ENCODE measurements at regions not wholly inside any gene's neighbourhood (a gene's known extent, or its start where the extent isn't known, plus 50 kb on each side); places are given as distances from the start of the nearest gene placed in this dataset.
"Not testable (repeated sequence)": the region's sequence is repeated elsewhere in the genome, so short reads cannot be mapped to it uniquely, and the experiment has no call there.

DNA sequence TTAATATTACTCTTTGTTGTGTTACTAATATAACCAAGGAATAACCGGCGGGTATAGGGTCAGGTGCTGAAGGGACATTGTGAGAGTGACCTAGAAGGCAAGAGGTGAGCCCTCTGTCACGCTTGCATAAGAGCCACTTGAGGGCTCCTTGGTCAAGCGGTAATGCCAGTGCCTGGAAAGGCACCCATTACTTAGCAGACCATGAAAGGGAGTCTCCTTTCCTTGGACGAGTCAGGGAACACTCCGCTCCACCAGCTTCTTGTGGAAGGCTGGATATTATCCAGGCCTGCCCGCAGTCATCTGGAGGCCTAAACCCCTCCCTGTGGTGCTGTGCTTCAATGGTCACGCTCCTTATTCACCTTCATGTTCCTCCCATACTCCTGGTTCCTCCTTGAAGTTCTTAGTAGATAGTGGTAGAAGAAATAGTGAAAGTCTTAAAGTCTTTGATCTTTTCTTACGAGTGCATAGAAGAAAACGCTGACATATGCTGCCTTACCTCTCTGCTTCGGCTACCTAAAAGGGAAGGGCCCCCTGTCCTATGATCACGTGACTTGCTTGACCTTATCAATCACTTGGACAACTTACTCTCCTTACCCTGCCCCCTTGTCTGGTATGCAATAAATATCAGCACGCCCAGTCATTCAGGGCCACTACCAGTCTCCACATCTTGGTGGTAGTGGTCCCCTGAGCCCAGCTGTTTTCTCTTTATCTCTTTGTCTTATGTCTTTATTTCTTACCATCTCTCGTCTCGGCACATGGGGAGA, 59.6 kb upstream of the DMRTB1 start:
- not testable (repeated sequence) for DNase-seq (ENCODE audit: low read depth)

DNA sequence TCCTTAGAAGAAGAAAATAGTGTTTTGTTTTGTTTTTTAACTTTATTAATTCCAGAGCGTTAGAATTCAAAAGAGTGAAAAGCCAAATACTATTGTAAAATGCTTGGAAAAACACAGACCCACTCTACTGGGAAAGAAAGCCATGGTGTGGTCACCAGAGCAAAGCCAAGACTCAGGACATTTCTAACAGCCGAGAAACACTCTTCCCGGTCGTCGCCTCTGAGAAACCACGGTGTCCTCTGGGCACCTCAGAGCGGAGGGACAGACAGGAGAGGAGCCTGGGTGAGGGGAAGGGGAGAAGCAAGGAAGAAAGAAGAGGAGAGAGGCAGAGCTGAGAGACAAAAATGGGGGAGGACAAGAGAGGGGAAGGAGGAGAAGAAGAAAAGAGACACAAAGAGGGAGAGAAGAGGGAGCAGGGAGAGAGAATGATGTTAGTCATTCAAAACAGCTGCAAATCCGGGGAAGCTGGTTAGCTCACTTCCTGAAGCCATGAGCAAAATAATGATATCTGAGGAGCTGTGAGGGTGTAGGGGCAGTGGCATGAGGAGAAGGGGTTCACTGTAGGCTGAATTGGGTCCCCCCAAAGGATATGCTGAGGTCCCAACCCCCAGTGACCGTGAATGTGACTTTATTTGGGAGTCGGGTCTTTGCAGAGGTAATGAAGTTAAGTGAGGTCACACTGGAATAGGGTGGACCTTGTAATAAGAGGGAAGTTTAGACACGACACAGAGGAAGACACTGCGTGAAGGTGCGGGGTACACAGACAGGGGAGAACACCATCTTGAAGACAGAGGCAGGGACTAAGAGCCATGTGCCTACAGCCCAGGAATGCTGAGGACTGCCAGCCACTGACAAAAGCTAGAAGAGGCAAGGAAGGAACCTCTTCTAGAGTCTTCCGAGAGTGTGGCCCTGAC, 58.2 kb upstream of the DMRTB1 start:
- no peak for DNase-seq (ENCODE audit: low read depth)

DNA sequence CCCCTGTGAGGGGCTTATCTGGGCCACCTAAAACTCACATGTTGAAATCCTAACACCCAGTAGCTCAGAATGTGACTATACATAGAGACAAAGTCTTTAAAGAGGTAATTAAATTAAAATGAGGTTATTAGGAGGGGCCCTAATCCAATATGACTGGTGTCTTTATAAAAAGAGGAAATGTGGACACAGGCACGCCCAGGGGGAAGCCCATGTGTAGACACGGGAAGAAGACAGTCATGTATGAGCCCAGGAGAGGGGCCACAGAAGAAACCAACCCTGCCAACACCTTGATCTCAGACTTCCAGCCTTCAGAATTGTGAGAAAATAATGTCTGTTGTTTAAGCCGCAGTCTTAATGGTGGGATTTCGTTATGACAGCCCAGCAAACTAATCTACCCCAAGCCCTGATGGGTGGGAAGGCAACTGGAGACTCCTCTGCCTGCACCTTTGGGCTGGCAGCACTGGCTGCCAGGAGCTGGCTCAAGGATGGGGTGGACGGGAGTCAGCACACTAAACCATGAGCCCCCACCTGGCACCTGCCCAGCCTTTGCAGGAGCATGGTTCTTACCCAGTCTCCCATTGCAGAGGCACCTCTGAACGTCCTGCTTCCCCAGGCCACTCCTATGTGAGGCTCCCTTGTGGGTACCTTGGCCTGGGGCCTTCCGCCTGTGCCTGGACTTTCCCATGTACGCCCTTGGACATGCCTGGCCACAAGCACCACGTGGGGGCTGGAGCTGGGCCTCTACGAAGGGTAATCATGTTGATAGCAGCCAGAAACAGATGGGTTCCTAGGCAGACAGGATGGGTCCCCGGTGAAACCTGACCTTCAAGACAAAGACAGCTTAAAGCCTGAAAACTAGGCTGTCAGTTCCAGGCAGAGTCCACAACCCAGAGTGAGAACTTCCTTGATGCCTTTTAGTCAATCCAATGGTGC, 57.1 kb upstream of the DMRTB1 start:
- DNase-seq (ENCODE audit: low read depth) = no peak

DNA sequence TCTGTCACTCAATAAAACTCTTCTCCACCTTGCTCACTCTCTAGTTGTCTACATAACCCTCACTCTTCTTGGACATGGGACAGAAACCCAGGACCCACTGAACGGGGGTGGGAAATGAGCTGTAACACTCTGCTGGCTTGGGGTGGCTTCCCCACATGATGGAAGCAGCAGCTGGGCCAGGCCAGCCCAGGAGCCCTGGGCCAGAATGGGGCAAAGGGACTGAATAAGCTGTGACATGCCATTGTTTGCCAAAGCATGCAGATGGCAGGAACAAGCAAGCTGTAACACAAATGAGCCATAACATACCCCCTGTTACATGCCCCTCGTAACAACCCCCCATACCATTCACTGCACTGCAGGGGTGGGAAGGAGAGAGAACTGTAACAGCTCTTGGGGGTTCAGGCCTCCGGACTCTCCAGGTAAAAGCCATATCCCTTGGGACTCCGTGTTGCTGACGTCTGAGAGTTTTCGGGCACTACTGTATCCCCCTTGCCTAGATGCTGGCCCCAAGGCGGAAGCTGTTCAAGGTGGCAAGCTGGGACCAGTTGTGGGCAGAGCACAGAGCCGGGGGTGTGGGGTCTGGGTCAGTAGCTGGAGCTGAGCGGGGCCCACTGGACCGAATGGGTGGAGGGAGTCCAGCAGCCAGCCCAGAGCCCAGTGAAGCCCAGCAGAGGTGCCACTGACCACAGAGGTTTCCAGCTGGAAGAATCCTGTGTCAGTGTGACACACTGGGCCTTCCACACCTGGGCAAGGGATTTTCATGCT, 56.1 kb upstream of the DMRTB1 start:
- DNase-seq (ENCODE audit: low read depth) = no peak

DNA sequence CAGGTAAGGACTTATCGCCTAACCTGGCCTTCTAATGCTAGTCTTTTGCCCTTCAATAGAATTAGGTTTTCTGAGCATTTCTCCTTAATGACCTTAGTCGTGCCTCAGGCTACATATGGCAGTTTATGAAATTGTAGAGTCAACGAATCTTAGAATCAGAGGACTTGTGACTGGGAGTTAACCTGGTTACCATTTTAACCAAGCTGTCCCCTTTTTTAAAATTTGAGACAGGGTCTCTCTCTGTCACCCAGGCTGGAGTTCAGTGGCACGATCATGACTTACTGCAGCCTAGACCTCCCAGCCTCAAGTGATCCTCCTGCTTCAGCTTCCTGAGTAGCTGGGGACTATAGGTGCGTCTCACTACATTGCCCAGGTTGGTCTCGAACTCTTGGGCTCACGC, 53.5 kb upstream of the DMRTB1 start:
- DNase-seq (ENCODE audit: low read depth) = no peak

DNA sequence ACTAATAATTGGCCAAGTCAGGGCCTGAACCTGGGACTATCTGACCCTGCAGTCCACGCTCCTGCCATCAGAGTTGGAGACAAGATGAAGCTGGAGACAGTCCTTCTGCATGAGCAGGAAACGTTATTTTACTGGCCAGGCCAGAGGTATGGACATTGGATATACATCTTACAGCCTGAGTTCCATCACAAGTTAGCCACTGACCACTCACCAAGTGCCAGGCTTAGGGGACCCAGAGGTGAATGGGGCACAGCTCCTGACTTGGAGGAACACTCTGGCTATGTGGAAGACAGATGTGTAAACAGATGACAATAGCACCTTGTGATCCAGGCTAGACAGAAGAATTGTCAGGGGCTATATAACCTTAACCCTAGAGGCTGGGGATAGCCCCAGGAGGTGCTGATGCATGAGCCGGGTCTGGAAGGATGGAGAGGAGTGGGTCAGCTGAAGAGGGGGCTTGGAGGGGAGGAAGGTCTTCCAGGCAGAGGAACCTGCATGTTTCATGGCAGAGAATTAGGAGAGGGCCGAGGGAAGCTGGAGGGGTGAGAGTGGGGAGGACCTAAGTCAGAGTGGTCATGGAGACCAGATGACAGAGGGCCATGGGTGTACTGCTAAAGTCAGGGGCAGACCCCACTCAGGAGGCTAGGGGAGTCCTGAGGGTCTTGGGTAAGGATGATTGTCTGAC, 52.5 kb upstream of the DMRTB1 start:
- DNase-seq (ENCODE audit: low read depth) = no peak

DNA sequence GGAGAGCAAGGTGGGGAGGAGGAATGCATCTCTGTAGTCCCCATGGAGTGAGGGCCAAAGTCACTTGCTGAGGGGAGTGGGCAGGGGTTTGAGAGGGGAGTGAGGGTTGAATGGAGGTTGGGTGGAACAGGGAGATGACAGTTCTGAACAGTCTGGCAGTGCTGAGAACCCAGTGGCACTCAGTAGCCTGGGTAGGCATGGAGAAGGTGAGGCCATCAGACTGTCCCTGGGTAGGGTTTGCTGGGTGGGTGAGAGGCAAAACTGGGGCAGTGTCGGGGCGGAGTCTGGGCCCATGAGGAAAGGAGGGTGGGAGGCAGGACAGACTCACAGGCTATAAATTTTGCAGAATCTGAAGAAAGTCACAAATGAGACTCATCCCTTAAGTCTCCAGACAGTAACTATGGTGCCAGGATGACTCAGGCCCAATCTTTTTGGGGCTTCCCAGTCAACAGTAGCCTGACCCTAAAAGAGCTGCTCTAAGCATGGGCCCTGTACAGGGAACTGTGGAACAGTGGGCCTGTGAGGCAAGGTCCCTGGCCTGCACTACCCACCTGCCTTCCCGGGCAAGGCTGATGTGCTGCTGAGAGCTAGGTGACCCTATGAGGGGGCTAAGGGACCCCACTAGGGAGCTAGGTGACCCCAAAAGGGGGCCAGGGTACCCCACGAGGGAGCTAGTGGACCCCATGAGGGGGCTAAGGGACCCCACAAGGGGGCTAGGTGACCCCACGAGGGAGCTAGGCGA, 51.0 kb upstream of the DMRTB1 start:
- DNase-seq (ENCODE audit: low read depth) = no peak

DNA sequence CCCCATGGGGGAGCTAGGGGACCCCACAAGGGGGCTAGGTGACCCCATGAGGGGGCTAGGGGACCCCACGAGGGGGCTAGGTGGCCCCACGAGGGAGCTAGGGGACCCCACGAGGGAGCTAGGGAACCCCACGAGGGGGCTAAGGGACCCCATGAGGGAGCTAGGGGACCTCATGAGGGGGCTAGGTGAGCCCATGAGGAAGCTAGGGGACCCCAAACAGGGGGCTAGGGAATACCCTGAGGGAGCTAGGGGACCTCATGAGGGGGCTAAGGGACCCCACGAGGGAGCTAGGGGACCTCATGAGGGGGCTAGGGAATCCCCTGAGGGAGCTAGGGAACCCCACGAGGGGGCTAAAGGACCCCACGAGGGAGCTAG, 50.5 kb upstream of the DMRTB1 start:
- DNase-seq (ENCODE audit: low read depth) = no peak

DNA sequence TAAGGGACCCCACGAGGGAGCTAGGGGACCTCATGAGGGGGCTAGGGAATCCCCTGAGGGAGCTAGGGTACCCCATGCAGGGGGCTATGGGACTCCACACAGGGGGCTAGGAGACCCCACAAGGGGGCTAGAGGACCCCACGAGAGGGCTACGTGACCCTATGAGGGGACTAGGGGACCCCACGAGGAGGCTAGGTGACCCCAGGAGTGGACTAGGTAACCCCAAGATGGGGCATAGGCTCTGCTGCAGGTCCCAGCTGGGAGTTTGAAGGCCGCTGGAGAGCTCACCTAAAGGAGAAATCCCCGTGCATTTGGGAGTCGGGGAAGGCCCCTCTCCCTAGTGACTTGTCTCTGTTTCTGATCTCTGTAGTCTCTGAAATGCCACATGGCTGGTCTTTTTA, 50.0 kb upstream of the DMRTB1 start:
- DNase-seq (ENCODE audit: low read depth) = no peak

Measured in stimulated activated CD8-positive, alpha-beta memory T cell treated with anti-CD3 and anti-CD28 coated beads, Interleukin-15, amount 100 ng/mL, for 24 hours (primary cell).